NCI-H460 (cell line): ENCODE measurements at regions not wholly inside any gene's neighbourhood (a gene's known extent, or its start where the extent isn't known, plus 50 kb on each side); places are given as distances from the start of the nearest gene placed in this dataset.

Experiments
- DNase-seq: peaks from one replicate; pipeline ENCODE4 v3.0.0-alpha.2; 2016; ENCODE audit warnings: low read depth; ENCODE audit errors: extremely low read depth

DNA sequence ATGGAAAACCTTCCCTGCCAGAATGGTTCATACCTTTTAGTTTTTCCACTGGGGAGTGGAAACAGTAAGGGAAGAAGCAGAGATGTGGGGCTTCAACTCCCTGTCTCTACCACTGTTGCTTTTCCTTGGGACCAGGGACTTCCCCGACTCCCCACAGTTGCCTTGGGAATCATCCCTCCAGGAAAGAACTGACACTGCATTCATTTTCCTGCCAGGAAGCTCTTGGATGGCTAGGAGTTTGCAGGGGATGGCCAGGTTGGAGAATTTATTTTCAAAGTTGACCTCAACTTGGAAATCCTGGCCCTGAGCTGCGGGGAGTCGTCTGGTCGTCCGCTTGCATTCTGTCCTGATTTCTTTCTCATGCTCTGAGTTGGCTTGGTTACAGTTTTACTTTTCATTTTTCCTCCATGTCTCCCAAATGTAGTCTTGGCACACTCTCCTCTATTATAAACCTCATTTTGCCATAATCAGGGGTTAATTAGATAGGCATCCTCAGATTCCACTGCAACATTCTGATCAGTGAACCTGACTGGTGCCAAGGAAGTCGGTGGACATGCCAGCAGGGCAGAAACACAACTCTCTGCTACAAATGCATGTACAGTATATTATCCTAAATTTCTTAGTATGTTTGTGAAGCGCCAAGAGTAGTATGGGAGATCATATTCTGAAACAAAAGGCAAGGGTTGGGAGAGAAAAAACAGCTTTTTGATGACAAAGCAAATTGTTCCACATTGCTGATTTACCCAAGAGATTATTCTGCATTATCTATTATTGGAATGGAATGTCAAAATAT, 220.5 kb upstream of the XYLT1 start:
- no peak for DNase-seq

DNA sequence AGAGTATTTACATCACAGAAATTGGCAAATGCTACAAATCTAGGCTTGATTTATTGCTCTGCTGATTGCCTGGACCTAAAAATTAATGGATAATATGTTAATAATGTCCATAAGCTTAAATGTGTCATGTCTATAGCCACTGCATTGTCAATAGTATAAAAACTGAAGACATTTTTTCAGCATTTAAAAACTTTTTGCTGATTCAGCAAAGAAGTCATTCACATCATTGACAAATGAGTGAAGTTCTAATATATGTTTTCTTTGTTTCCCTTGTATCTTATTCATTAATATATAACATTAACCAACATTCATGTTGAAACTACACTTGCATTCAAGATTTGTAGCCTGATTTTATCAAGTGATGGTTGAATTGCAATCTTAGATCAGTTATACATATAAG, 214.7 kb upstream of the XYLT1 start:
- no peak for DNase-seq

DNA sequence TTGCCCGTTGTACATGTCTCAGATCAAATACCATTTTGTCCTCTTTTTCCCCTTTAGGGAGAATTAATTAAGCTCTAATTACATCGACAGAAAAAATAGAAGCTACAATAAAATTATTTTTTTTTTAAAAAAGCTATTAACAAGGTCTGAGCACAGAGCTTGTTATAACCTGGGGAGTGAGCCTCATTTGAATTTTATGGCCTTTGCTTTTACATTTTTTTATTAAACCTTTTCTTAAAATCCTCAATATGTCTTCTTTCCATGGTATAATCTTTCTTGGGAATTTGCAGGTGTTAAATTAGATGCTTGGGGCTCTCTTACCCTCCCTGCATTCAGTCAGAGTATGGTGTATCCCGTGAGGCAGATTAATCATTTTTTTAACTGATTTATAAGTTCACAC, 212.5 kb upstream of the XYLT1 start:
- no peak for DNase-seq

DNA sequence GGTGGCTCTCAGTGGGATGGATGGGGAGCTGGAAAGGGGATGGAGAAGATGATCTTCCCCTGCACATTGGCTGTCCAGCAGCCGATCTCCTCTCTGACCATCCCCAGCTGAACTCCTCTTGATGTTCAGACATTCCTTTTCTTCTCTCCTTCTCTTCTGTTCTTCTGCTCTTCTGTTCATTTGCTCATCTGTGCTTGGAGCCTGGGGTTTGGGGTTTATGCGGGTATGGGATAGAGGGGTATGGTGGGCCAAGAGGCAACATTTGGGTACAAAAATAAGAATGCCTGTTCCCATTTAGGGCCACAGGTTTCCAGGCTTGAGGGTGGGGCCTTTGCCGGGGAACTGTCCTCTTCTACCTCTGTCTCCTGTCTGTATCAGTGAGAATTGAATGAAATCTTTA, 205.4 kb upstream of the XYLT1 start:
- DNase-seq = no peak

DNA sequence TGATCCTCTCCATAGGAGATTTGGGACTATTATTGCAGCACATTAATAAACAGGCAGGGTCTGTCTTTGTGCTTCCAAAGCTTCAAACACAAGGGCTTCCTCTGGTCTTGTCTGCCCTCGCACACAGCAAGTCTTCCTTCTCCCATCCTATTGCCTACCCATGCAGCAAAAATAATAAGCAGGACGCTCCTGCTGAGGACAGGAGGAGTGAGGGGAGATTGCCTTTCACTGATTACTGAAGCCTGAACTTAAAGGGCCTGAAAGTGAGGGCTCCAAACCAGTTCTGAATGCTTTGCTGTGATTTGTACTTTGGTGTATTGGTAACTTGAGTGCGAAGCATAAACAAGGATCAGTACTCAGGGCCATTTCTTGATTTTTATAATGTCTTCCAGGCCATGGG, 197.6 kb upstream of the XYLT1 start:
- no peak for DNase-seq

DNA sequence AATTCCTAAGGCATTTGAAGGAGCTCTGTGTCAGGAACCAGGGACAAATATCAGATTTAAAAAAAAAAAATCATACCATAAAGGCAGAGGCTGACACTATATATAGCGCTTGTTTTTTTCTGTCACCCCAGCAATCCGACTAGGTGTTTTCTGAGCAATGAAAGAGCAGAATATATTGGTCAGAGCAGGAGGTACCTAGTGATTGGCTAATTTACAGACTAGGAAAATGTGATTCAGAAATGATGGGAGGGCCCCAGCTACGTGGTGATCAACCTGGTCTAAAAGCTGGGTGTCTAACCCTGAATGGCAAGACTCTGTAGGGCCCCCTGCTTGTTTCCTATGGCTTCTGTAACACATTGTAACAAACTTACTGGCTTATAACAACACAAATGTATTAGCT, 195.5 kb upstream of the XYLT1 start:
- DNase-seq = no peak

DNA sequence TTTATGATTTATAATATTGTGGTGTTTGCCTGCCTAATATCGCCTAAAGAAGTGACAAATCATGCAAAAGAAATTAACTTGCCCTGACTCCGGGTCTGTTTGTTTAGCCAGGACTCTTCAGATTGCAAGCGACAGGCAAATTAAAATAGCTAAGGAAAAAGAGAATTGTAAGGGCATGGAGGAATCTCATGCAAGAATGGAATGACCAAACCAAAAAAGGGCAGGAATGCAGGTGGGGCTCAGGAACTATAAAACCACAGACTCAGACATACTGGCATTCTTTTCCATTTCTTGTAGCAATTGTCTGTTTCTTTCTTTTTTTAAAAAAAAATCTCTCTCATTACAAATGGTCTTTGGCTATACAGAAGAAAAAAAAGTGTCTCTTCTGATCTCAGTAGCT, 188.1 kb upstream of the XYLT1 start:
- DNase-seq = no peak

DNA sequence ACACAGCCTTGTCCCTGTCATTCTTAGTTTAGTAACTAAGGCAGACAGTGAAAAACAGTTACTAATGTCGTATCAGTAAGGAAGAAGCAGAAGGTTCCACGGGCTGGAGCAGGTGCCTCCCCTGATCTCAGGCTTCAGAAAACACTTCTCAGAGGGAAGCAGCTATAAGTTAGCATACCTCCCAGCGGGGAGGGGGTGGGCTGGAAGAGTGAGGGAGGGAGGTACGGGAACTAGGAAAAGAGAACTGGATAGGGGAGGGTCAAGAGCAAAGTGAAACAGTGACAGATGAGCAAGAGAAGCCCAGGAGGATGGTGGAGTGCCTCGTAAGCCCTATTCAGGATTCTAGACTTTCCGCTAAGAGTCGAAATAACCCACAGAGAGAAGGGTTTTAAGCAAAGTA, 186.3 kb upstream of the XYLT1 start:
- DNase-seq = no peak

DNA sequence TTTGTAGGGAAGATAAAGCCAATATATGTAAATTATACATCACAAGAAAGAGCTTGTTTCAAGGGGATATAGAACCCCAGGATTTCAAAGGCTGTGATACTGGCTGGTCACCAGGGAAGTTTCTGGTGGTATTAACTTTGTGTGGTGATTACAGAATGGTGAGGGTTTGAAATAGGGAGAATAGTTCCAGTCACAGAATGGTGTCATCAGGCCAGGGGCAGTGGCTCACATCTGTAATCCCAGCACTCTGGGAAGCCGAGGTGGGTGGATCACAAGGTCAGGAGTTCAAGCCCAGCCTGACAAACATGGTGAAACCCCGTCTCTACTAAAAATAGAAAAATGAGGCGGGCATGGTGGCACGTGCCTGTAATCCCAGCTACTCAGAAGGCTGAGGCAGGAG, 183.8 kb upstream of the XYLT1 start:
- no peak for DNase-seq

DNA sequence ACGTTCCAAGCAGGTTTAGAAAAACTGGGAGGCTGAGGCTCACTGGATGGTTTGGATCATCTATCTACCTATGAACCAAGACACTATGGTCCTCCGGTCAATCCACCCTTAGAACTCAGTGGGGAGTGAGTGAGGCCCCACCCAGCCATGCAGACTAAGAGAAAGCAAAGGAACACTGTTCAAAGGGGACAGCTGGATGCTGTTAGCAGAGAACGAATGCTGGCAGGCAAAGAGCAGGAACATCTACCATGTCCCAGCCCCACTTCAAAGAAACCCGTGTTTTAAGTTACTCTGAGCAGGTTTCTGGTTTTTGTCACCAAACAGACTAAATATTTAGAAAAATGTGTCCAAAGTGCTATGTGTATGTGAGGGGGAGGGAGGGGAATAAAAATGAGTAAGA, 183.4 kb upstream of the XYLT1 start:
- no peak for DNase-seq

DNA sequence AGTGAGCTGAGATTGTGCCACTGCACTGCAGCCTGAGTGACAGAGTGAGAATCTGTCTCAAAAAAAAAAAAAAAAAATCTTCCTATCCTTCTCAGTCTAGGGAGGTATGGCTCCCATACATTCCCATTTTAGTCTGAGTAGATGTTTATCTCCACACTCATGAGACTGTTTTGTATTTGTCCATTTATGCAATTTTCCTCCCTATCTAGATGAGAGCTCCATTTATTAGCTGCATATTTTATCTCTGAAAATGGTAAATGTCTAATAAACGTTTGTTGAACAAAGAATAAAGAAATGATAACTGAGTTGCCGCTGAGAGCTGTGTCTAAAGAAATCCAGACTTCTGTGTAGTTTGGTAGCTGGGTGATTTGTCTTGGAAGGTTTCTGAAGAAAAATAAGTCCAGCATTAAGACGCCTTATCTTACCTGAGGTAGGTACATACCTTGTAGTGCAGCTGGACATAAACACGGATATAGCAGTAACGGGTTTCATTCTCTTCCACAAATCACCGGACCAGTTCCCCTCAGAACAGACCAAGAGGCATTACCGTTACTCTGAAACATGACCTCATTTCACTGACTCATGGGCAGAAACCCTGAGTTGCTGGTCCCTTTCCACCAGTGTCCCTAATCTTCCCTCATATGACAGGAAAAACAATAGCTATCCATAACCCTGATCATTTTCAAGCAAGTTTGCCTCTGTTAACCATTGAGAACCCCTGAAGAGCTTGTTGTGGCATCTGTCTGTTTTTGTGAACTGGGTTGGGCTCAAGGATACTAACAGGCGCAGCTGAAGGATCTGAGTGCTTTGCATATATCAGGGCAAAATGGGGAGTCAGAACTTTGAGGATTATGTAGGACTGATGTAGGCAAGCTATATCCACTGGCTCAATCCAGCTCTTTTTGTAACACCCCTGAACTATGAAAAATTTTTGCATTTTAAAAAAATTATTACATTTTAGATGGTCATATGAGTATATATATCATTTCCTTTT, 177.4 kb upstream of the XYLT1 start:
- DNase-seq = no peak

DNA sequence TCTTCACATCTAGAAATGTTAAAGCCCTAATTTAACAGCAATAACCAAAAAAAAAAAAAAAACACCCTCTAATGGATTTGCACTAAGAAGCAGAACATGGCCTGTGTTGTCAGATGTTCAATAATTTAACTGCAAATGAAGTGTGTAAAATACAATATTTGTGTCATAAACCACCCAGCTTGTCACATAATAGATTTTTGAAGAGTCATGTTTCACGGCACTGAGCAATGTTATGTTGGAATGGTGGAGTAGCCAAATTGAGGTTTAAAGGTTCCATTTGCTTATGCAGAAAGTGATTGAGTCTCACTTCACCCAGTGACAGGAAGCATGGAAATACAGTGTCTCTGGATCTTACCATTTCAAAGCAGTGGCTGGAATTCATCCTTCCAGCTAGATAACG, 173.2 kb upstream of the XYLT1 start:
- DNase-seq = no peak

DNA sequence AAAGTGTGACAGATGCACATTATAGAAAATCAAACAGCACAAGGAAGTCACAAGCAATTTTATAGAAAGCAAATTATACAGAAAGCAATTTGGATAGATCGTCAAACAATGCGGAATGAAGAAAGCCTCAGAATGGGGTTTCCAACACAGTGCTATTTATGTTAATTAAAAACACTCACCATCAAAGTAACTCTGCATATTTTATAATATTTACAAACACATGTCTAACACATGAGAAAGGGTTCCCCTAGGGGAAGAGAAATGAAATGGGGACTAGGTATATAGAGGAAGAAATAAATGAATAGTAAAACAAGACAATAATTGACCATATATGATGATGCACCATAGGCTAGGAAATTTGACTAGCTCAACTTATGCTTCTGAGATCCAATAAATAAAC, 171.2 kb upstream of the XYLT1 start:
- no peak for DNase-seq

DNA sequence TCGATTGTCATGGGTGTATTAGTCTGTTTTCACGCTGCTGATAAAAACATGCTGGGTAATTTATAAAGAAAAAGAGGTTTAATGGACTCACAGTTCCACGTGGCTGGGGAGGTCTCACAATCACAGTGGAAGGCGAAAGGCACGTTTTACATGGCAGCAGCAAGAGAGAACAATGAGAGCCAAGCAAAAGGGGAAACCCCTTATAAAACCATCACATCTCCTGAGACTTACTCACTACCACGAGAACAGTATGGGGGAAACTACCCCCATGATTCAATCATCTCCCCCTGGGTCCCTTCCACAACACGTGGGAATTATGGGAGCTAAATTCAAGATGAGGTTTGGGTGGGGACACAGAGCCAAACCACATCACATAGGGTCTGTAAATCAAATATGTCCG, 167.4 kb upstream of the XYLT1 start:
- DNase-seq = no peak

DNA sequence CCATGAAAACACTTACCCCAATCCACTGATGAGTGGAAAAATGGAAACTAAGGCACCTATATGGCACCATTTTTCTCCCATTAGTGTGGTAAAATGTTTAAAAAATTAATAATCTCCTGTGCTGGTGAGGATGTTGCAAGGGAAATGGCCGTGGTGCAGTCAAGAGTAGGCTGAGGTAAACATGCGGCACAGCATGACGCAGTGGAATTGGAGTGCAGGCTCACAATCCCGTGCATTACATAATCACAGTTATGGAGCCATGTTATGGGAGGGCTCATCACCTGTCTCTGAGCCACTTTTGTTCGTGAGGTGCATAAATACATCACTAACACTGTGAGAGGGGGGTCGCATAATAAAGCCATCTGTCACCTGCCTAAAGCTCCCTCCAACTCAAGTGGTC, 164.4 kb upstream of the XYLT1 start:
- DNase-seq = no peak

DNA sequence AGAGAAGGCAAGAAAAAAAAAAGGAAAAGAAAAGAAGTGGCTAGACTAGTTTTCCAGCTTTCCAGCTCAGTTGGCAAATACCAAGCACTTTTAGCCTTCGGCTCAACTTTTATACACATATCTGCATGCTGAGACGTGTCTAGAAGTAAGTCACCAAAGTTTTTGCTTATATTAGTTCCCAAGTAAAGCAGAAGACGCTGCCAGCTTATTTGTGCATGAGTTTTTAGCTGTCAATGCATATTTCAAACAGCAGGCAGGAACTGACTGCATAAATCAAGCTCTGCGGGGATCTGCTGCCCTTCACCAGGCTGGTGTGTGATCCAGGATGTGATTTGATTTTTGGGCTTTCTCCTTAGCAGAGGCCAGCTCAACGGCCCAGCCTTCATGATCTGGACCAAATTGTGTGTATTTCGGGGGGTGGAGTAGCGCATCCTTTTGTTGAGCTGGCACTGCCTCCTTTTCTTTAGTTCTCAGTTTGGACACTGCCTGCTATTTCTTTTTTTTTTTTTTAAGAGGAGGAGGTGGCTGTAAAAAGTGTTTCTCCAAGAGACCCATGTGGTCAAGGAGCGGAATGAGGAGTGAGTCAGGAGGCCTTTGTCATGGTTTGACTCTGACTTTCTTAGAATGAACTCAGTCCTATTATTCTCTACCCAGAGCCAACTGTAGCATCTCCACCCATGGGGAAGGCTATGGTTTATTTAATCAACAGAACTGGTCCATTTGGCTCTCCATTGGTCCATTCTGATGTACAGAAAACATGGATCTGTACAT, 162.6 kb upstream of the XYLT1 start:
- no peak for DNase-seq

DNA sequence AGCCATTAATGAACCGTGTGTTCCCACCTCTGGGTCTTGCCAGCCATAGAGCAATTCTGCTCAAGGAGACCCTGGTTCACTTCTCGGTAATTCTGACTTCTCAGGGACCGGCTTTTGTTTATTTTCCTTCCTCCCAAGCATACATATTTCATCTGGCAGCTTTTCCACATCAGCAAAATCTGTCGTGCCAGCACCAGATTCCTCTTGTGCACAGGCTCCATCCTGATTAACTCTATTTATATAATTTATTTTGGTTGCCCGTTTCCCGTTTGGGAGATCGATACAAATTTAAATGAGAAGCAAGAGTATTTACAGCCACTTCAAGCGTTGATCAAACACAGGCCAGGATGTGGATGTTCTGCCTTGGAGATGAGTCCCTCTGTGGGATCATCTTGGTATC, 161.9 kb upstream of the XYLT1 start:
- DNase-seq = no peak

DNA sequence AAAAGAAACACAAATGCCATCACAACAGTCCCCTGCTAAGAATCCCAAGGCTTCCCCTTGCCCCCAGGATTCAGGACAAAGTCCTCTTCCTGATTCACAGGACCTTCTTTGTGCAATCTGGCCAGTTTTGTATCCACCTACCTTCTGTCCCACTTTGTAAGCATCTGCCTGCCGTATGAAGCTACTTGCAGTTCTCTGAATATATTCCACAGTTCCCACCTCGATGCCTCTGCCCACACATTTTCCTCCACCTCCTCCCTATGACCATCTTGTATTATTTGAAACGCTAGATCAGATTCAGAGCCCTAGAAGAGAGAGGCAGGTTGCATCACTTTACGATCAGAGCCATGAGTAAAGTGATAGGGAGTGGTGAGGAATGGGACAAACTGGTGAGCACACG, 159.2 kb upstream of the XYLT1 start:
- DNase-seq = no peak

DNA sequence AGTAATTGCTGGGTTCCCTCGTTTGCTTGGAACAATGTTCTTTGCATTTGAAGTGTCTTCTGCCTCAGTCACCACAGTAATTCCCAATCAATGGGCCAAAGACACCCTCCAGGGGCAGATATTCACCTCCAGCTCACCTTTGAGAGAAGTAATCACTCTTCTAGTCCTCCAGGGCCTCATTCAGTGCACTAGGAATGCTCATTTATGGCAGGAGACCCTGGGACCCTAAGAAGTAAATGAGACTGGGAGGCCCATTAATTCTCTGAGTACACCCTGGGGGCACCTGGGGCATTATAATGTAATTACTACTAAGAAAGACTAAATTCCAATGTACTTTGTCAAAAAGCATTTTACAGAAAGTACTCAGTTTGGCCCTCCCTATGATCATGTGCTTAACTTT, 158.2 kb upstream of the XYLT1 start:
- no peak for DNase-seq

DNA sequence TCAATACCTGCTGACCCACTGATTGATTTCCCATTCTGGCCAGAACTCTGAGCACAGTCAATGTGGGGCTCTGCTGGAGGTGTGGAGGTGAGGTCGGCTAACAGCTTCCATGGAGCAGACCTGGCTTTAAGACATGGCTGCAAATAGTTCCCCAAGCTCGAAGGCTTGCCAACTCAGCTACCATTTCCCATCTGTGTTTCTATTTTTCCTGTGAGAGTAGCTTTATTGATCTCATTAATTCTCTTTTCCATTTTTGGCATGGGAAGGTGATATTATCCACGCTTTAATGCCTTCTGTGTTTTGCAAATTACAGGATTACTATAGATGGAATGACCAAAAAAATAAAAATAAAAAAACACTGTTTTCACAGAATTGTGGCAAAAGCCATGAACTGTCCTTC, 151.6 kb upstream of the XYLT1 start:
- no peak for DNase-seq

DNA sequence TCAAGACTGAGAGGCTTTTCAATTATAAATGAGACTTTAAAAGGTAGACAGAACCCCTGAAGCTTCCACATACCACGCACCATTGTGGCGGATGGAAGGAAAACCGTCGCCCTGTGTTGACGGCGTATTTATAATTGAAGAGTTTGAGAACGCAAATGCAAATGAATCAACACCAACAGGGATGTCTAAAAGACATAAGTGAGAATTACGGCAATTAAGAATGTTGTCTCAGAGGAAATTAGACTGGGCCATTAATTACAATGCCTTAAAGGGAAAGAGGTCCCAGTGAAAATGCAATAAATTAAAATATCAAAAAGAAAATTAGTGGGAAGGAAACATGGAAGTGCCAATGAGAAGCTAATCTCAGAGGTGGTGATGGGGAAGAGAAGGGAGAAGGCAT, 148.5 kb upstream of the XYLT1 start:
- DNase-seq = no peak
